ENCODE measurements at regions not wholly inside any gene's neighbourhood (a gene's known extent, or its start where the extent isn't known, plus 50 kb on each side); places are given as distances from the start of the nearest gene placed in this dataset.

- TF ChIP-seq CTCF (IDR thresholded peaks at IDR 0.05; ENCODE audit: extremely low read depth in 1 of 2, insufficient read depth in 1 of 2, low read depth in 1 of 2, low read length in 2 of 2): no peak
- TF ChIP-seq POLR2AphosphoS5 (IDR thresholded peaks at IDR 0.05; ENCODE audit: insufficient read depth, low read depth, low read length): no peak
- no peak for TF ChIP-seq JUN (IDR thresholded peaks at IDR 0.05; ENCODE audit: borderline replicate concordance, insufficient read depth, insufficient read length, low read depth)
- TF ChIP-seq POLR2A (IDR thresholded peaks at IDR 0.05; ENCODE audit: low read depth, low read length): no peak
These were observed 890.7 kb upstream of the SLITRK6 start for GRCh38 chr13:86689911-86690310.
